22Rv1 (cell line): ENCODE measurements at regions not wholly inside any gene's neighbourhood (a gene's known extent, or its start where the extent isn't known, plus 50 kb on each side); places are given as distances from the start of the nearest gene placed in this dataset.

Experiments
- H3K27ac ChIP-seq: fragments of 450-650 bp; 2 replicates; pipeline ENCODE4 v1.5.1; 2017
- ZFX ChIP-seq: fragments of 450-650 bp; IDR thresholded peaks from 2 replicates; pipeline ENCODE4 v1.6.1; 2017; ENCODE audit warnings: antibody characterized with exemption, borderline replicate concordance
- TF ChIP-seq, protein P1 (sequence below): fragments of 450-650 bp; IDR thresholded peaks from 2 replicates; pipeline ENCODE4 v1.5.1; 2017; ENCODE audit warnings: mild to moderate bottlenecking

- TF ChIP-seq ZFX, result no peak
- TF ChIP-seq, protein P1, sequence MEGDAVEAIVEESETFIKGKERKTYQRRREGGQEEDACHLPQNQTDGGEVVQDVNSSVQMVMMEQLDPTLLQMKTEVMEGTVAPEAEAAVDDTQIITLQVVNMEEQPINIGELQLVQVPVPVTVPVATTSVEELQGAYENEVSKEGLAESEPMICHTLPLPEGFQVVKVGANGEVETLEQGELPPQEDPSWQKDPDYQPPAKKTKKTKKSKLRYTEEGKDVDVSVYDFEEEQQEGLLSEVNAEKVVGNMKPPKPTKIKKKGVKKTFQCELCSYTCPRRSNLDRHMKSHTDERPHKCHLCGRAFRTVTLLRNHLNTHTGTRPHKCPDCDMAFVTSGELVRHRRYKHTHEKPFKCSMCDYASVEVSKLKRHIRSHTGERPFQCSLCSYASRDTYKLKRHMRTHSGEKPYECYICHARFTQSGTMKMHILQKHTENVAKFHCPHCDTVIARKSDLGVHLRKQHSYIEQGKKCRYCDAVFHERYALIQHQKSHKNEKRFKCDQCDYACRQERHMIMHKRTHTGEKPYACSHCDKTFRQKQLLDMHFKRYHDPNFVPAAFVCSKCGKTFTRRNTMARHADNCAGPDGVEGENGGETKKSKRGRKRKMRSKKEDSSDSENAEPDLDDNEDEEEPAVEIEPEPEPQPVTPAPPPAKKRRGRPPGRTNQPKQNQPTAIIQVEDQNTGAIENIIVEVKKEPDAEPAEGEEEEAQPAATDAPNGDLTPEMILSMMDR, result no peak
- no peak overlapping the region for H3K27ac ChIP-seq
These were observed 333.8 kb upstream of the CTNND2 start for GRCh38 chr5:12237837-12238575.

DNA sequence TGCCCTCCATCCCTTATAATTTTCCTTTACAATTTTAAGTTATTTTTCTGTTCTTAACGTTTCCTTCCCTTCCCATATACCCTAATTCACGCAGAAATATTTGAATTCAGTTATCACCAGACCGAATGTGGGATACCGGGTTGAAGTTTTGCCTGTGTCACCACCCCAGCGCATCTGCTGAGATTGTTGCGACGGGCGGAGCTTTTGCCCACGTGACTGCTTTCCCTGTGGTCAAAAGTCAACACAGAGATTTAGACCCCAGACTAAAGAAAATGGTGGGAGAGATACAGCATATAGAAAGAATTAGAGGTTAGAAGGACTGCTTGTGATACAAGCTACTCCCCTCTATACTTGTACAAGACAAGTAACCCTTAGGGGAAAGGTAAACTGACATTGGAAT is 326.4 kb upstream of the CTNND2 start:
- H3K27ac ChIP-seq, result no peak overlapping the region
- TF ChIP-seq, protein P1, result no peak
- TF ChIP-seq ZFX, result no peak

GRCh38 chr5:12217039-12217438 is 312.8 kb upstream of the CTNND2 start:
- H3K27ac ChIP-seq, result no peak overlapping the region
- TF ChIP-seq, protein P1, result no peak
- no peak for TF ChIP-seq ZFX

DNA sequence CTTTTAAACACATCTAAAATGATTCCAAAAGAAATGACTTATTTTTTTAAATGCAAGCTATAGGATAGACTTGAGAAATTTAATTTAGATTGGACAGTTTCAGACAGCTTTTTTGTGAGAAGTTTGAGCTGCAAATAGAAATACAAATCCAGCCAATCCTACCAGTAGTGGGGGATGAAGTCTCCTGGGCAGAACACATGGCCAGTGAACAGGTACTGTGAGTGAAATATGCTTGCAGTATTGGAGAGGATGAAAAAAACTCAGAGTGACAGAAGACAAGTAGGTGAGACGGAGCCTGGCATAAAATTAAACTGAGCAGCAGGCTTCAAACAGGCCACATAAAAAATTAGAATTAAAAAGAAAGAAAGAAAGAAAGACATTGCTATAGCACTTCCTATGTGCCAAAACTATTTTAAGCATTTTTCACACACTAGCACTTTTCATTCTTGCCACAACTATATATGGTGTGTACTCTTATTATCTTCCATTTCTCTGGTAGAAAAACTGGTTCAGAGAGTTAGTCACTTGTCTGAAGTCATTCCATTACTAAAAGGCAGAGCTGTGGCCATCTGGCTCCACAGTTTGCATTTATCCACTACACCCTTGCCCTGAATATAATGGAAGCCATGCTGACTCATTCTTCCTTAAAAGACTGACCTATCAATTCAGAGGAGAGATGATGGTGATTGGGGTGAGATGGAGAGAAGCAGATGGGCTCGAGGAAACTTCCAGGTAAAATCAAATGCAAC is 310.2 kb upstream of the CTNND2 start:
- H3K27ac ChIP-seq, result no peak overlapping the region
- TF ChIP-seq ZFX, result no peak
- TF ChIP-seq, protein P1, result no peak

DNA sequence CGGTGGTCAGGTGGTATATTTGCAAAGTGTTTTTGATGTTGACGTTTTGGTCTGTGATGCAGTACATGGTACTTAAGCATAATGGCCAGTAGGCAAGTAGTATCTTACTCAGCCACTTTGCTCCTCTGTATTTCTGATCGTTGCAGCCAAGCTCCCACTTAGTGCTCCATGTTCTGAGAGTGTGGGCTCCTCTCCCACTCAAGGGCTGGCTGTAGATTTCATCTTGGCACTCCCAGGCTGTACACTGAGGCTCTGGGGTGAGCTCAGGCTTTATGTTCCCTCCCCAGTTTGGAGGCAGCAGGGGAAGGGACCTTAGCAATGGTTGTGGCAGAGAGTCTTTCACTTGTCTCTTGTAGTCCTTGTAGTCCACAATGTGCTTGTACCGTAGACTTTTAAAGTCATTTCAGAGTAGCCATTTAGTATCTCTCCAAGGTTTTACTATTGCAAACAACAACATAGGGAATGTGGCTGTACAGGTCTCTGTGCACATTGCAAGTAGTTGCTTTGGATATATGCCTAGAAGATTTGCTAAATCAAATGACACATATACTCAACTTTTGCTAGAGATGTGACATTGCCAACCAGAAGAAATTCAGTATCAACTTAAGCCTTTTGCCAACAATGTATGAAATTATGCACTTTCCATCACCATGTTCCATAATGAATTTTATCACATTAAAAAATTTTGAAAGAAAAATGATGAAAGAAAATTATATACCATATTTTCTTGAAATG is 304.3 kb upstream of the CTNND2 start:
- no peak for TF ChIP-seq ZFX
- TF ChIP-seq, protein P1, result no peak
- no peak overlapping the region for H3K27ac ChIP-seq

DNA sequence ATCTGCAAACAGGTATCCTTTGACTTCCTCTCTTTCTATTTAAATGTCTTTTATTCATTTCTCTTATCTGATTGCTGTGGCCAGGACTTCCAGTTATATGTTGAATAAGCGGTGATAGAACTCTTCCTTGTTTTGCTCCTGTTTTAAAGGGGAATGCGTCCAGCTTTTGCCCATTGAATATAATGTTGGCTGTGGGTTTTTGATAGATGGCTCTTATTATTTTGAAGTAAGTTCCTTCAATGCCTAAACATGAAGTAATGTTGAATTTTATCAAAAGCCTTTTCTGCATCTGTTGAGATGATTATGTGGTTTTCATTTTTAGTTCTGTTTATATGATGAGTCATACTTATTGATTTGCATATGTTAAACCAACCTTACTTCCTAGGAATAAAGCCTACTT is 300.5 kb upstream of the CTNND2 start:
- H3K27ac ChIP-seq, result no peak overlapping the region
- TF ChIP-seq ZFX, result no peak

GRCh38 chr5:12193536-12193935 is 289.3 kb upstream of the CTNND2 start:
- TF ChIP-seq, protein P1, result no peak
- TF ChIP-seq ZFX, result no peak
- no peak overlapping the region for H3K27ac ChIP-seq
